ENCODE measurements at regions not wholly inside any gene's neighbourhood (a gene's known extent, or its start where the extent isn't known, plus 50 kb on each side); places are given as distances from the start of the nearest gene placed in this dataset.

- TF ChIP-seq EP300 (IDR thresholded peaks at IDR 0.05) (no peak), POLR2AphosphoS5 (IDR thresholded peaks at IDR 0.05) (no peak), POLR2A (IDR thresholded peaks at IDR 0.05) (no peak)
- TF ChIP-seq, protein P1, sequence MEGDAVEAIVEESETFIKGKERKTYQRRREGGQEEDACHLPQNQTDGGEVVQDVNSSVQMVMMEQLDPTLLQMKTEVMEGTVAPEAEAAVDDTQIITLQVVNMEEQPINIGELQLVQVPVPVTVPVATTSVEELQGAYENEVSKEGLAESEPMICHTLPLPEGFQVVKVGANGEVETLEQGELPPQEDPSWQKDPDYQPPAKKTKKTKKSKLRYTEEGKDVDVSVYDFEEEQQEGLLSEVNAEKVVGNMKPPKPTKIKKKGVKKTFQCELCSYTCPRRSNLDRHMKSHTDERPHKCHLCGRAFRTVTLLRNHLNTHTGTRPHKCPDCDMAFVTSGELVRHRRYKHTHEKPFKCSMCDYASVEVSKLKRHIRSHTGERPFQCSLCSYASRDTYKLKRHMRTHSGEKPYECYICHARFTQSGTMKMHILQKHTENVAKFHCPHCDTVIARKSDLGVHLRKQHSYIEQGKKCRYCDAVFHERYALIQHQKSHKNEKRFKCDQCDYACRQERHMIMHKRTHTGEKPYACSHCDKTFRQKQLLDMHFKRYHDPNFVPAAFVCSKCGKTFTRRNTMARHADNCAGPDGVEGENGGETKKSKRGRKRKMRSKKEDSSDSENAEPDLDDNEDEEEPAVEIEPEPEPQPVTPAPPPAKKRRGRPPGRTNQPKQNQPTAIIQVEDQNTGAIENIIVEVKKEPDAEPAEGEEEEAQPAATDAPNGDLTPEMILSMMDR (IDR thresholded peaks at IDR 0.05): no peak
- 76 to 97% (median 94%) methylated on average over 1 of the region's 1 CpG for WGBS, 5 donors
Measured at GRCh38 chr17:77765292-77765691, 193.2 kb upstream of the TNRC6C start.

DNA sequence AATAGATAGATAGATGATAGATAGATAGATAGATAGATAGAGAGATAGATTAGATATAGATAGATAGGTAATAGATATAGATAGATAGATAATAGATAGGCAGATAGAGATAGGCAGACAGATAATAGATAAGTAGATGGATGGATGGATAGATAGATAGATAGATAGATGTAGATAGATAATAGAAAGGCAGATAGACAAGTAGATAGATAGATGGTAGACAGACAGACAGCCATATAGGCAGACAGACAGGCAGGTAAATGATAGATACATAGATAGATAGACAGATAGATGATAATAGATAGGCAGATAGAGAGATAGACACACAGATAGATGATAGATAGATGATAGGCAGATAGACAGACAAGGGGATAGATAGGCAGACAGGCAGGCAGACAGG, 191.4 kb upstream of the TNRC6C start:
- DNase-seq: no peak
- H3K27me3 ChIP-seq: no peaks in the 10 kb centered on the region
- H3K4me3 ChIP-seq: no peak overlapping the region
- H3K9me3 ChIP-seq: no peaks in the 10 kb centered on the region
- peaks cover 0 to 12% (median 9%) of the 10 kb centered on the region in 4 donors for H3K4me1 ChIP-seq
- no peaks in the 10 kb centered on the region for H3K36me3 ChIP-seq
- no peak for TF ChIP-seq POLR2A (IDR thresholded peaks at IDR 0.05)
- TF ChIP-seq, protein P1 (IDR thresholded peaks at IDR 0.05): no peak
- TF ChIP-seq POLR2AphosphoS5 (IDR thresholded peaks at IDR 0.05): no peak
- no peak for TF ChIP-seq EP300 (IDR thresholded peaks at IDR 0.05)
- intact Hi-C loops (cut with DNase I; ENCODE audit: low total_unique reads): no loop called here
- no peak overlapping the region for H3K27ac ChIP-seq

More at GRCh38 chr17:77765292-77765691, 193.2 kb upstream of the TNRC6C start:
- no peak overlapping the region for H3K27ac ChIP-seq
- no peaks in the 10 kb centered on the region for H3K27me3 ChIP-seq
- H3K9me3 ChIP-seq: no peaks in the 10 kb centered on the region
- intact Hi-C loops (cut with DNase I; ENCODE audit: low total_unique reads): no loop called here
- H3K36me3 ChIP-seq: no peaks in the 10 kb centered on the region
- no peak for DNase-seq
- no peak overlapping the region for H3K4me3 ChIP-seq
- H3K4me1 ChIP-seq: peaks cover 0 to 12% (median 9%) of the 10 kb centered on the region in 4 donors

DNA sequence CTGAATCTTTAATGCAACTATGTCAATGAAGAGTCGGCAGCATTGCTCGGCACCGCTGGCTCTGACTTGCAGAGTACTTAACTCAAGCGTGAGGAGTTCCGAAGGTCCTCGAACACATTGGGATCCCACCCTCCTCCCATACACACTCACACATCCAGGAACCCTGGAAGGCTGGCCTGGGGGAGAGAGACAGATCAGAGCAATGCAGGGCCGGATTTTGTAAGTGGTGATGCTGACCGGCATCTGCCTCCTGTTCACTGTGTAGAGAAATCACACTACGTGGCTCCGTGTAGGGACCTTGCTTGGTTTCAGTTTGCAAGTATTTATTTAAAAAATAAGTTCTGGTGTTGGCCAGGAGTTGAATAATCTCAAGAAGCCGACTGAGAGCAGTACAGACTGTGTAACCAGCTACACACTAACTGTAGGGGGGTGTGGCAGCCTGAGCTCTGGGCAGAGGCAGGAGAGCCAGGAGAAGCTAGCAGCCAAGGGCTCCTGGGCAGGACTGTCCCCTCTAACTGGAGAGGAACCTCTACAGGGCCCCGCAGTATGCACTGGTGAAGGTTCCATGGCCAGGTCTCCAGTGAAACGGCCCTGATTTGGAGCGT, 190.2 kb upstream of the TNRC6C start:
- WGBS, 5 donors: 29 to 56% (median 40%) methylated on average over 14 of the region's 14 CpGs
- no peak overlapping the region for H3K27ac ChIP-seq
- TF ChIP-seq POLR2A (IDR thresholded peaks at IDR 0.05): no peak
- TF ChIP-seq EP300 (IDR thresholded peaks at IDR 0.05): no peak
- TF ChIP-seq, protein P1 (IDR thresholded peaks at IDR 0.05): no peak
- no peak for TF ChIP-seq POLR2AphosphoS5 (IDR thresholded peaks at IDR 0.05)
- H3K27me3 ChIP-seq: no peaks in the 10 kb centered on the region
- H3K4me3 ChIP-seq: no peak overlapping the region
- H3K9me3 ChIP-seq: no peaks in the 10 kb centered on the region
- H3K4me1 ChIP-seq: peaks cover 0 to 20% (median 11%) of the 10 kb centered on the region in 4 donors
- intact Hi-C loops (cut with DNase I; ENCODE audit: low total_unique reads): no loop called here
- no peak for DNase-seq
- H3K36me3 ChIP-seq: no peaks in the 10 kb centered on the region

DNA sequence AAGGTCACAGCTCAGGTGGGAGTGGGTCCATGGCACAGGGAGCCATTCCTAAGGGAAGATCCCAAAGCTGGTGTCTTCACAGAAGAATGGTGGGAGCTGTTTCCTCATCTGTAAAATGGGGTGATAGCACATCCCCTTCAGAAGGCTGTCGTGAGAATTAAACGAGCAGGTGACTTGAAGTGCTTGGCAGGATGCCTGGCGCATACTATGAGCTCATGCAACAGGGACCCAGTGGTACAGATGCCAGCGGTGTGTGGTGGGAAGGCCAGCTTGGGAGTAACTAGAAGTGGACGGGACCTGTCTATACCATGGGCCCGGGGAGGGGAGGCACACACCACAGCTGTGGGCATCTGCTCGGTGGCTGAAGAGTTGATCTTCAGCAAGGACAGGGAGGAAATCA, 189.3 kb upstream of the TNRC6C start:
- Histone ChIP-seq H3K36me3 (no peaks in the 10 kb centered on the region), H3K27me3 (no peaks in the 10 kb centered on the region), H3K4me3 (no peak overlapping the region), H3K9me3 (no peaks in the 10 kb centered on the region), H3K4me1 (peaks cover 0 to 20% (median 11%) of the 10 kb centered on the region in 4 donors), H3K27ac (no peak overlapping the region)
- DNase-seq: no peak
- WGBS, 5 donors: 70 to 76% (median 74%) methylated on average over 7 of the region's 7 CpGs
- TF ChIP-seq EP300 (IDR thresholded peaks at IDR 0.05): no peak
- no peak for TF ChIP-seq POLR2A (IDR thresholded peaks at IDR 0.05)
- TF ChIP-seq, protein P1 (IDR thresholded peaks at IDR 0.05): no peak
- TF ChIP-seq POLR2AphosphoS5 (IDR thresholded peaks at IDR 0.05): no peak
- intact Hi-C loops (cut with DNase I; ENCODE audit: low total_unique reads): no loop called here

Data from stomach (tissue), 8 donors.